ENCODE measurements at regions not wholly inside any gene's neighbourhood (a gene's known extent, or its start where the extent isn't known, plus 50 kb on each side); places are given as distances from the start of the nearest gene placed in this dataset.
"Not testable (repeated sequence)": the region's sequence is repeated elsewhere in the genome, so short reads cannot be mapped to it uniquely, and the experiment has no call there.

DNA sequence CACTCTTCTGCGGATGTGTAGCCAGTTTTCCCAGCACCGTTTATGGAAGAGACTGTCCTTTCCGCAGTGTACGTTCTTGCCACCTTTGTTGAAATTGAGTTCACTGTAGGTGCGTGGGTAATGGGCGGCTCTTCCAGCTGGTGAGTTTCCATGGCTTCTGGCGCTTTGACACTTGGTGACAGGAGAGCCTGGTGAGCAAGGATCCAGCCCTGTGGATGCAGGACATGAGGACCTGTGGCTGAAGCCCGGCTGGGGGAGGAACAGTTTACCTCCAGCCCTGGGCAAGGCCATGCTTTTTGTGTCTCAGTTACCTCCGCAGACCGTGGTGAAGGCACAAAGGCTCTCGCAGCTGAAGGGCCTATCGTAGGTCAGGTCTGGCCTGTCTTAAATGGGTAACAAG is 166.5 kb downstream of the LAT start:
- Histone ChIP-seq H3K4me1 (no peaks in the 10 kb centered on the region), H3K36me3 (no peaks in the 10 kb centered on the region), H3K27me3 (no peaks in the 10 kb centered on the region), H3K4me3 (no peak overlapping the region), H3K27ac (no peak overlapping the region), H3K9me3 (no peaks in the 10 kb centered on the region)
- no peak for DNase-seq
- no peak for TF ChIP-seq CTCF (IDR thresholded peaks at IDR 0.05)
- TF ChIP-seq POLR2A (IDR thresholded peaks at IDR 0.05): no peak

DNA sequence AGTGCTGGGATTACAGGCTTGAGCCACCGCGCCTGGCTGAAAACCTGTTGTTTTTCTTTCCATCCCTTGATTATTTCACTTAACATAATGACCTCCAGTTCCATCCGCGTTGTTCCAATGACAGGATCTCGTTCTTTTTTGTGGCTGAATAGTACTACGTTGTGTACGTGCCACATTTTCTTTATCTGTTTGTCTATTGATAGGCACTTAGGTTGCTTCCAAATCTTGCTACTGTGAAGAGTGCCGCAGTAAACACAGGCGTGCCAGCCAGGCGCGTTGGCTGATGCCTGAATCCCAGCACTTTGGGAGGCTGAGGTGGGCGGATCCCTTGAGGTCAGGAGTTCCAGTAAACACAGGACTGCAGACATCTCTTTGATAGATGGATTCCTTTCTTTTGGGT is 165.1 kb downstream of the LAT start:
- peak overlapping the region in 1 of 4 donors; percentile 18 for H3K27ac ChIP-seq
- H3K9me3 ChIP-seq, H3K4me3 ChIP-seq, H3K36me3 ChIP-seq, H3K4me1 ChIP-seq, DNase-seq, H3K27me3 ChIP-seq: not testable (repeated sequence)

DNA sequence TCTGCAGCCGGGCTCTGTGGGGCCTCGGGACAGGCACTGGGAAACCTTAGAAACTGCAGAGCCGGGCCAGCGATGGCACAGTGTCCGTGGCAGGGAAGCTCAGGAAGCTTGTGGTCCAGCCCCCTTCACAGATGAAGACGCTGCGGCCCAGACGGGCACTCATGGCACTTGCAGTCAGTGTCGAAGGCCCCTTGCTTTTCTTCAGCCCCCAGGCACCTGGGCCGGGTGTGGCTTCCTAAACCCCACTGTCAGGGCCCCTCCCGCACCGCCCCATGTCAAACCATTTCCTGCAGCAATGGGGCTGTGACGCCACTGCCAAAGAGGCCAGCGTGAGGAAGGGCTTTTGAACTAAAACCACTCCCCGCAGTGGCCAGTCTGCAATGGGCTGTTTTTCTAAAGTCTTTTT is 164.0 kb downstream of the LAT start:
- H3K36me3 ChIP-seq: no peaks in the 10 kb centered on the region
- H3K4me3 ChIP-seq: no peak overlapping the region
- DNase-seq: peak in 2 of 3 donors; percentile 82 to 89
- H3K27me3 ChIP-seq: no peaks in the 10 kb centered on the region
- TF ChIP-seq CTCF (IDR thresholded peaks at IDR 0.05) (no peak), POLR2A (IDR thresholded peaks at IDR 0.05) (no peak)
- H3K4me1 ChIP-seq: no peaks in the 10 kb centered on the region
- H3K9me3 ChIP-seq: no peaks in the 10 kb centered on the region
- peak overlapping the region in 2 of 4 donors; percentile 31 to 68 for H3K27ac ChIP-seq

DNA sequence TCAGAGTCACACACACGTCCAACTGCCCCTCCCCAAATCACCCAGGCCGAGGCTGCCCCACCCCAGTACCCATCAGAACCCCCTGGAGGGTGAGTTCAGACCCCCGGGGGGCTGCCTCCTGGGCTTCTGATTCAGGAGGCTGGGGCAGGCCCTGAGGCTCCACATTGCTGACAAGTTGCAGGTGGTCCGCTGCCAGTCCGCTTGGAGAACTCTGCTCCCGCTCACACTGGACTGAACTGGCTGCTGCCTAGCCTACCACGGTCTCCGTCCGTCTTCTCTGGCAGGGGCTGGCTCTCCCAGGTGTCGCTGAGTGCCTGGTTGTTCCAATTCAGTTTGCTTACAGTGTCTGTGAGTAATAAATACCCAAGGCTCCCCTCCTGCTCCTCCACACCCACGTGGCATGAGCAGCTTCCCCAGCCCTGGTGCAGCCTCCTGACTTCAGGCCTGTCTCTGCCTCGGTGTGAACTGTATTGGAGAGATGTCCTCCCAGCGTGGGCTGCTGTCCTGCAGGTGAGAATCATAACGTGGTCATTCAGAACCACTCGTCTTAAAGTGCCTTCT is 163.4 kb downstream of the LAT start:
- Histone ChIP-seq H3K9me3 (no peaks in the 10 kb centered on the region), H3K27ac (peak overlapping the region in 2 of 4 donors; percentile 31 to 68), H3K27me3 (no peaks in the 10 kb centered on the region), H3K36me3 (no peaks in the 10 kb centered on the region), H3K4me1 (no peaks in the 10 kb centered on the region), H3K4me3 (no peak overlapping the region)
- no peak for TF ChIP-seq POLR2A (IDR thresholded peaks at IDR 0.05)
- TF ChIP-seq CTCF (IDR thresholded peaks at IDR 0.05): no peak
- peak in 1 of 3 donors; percentile 39 for DNase-seq

DNA sequence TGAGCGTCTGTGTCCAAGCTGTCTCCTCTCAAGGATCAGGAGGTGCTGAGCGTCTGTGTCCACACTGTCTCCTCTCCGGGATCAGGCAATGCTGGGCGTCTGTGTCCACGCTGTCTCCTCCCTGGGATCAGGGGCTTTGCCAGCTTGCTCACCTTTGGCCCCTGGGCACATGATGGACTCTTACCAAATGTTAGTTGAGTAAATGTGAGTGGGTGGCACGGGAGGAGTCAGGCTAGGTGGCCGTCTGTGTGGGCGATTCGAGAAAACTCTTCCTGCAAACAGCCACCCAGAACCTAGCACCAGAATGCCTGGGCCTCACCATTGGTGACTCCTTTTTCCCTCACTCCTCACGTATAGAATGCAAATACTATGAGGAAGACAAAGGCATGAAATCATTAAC is 162.9 kb downstream of the LAT start:
- not testable (repeated sequence) for H3K36me3 ChIP-seq, H3K4me1 ChIP-seq, H3K9me3 ChIP-seq, H3K27me3 ChIP-seq, H3K27ac ChIP-seq, H3K4me3 ChIP-seq, DNase-seq

GRCh38 chr16:29146808-29147643 is 162.2 kb downstream of the LAT start:
- not testable (repeated sequence) for H3K36me3 ChIP-seq, H3K27ac ChIP-seq, H3K4me1 ChIP-seq, H3K4me3 ChIP-seq, H3K27me3 ChIP-seq, H3K9me3 ChIP-seq
- DNase-seq: peak in 1 of 3 donors; percentile 22

DNA sequence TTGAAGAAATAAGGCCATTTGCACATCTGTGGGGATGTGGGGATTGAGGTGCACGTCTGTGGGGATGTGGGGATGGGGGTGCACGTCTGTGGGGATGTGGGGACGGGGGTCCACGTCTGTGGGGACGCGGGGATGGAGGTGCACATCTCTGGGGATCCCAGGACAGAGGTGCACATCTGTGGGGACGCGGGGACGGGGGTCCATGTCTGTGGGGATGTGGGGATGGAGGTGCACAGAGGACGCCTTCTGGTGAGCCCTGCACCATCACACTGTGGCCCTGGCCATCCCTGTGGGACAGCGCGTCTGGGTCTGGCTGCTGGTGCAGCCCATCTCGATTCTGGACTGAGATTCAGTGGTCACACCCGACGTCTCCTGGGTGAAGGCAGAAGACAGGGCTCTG is 161.4 kb downstream of the LAT start:
- H3K36me3 ChIP-seq: no peaks in the 10 kb centered on the region
- DNase-seq: peak in 1 of 3 donors; percentile 30
- no peaks in the 10 kb centered on the region for H3K4me1 ChIP-seq
- H3K27me3 ChIP-seq: no peaks in the 10 kb centered on the region
- no peak overlapping the region for H3K4me3 ChIP-seq
- H3K27ac ChIP-seq: no peak overlapping the region
- H3K9me3 ChIP-seq: no peaks in the 10 kb centered on the region
- TF ChIP-seq POLR2A (IDR thresholded peaks at IDR 0.05) (no peak), CTCF (IDR thresholded peaks at IDR 0.05) (no peak)

GRCh38 chr16:29145486-29146225 is 160.8 kb downstream of the LAT start:
- not testable (repeated sequence) for H3K36me3 ChIP-seq, H3K27ac ChIP-seq, DNase-seq, H3K27me3 ChIP-seq, H3K4me3 ChIP-seq, H3K9me3 ChIP-seq, H3K4me1 ChIP-seq

GRCh38 chr16:29145086-29145485 is 160.2 kb downstream of the LAT start:
- not testable (repeated sequence) for H3K4me1 ChIP-seq, H3K27ac ChIP-seq, H3K4me3 ChIP-seq, H3K27me3 ChIP-seq, H3K9me3 ChIP-seq, DNase-seq, H3K36me3 ChIP-seq

GRCh38 chr16:29144669-29145062 is 159.8 kb downstream of the LAT start:
- not testable (repeated sequence) for H3K27ac ChIP-seq, H3K9me3 ChIP-seq, H3K36me3 ChIP-seq, H3K4me3 ChIP-seq, H3K27me3 ChIP-seq, H3K4me1 ChIP-seq, DNase-seq
